GM23338 (cell line): ENCODE measurements at regions not wholly inside any gene's neighbourhood (a gene's known extent, or its start where the extent isn't known, plus 50 kb on each side); places are given as distances from the start of the nearest gene placed in this dataset.

Source experiments
- ATAC-seq: fragments of 200-7000 bp; cut with Tn5 transposase; 3 replicates; pipeline ENCODE4 v1.9.1; 2020
- DNase-seq: peaks from one replicate; pipeline ENCODE4 v3.0.0-alpha.2; 2015; ENCODE audit warnings: low spot score
- H2AFZ ChIP-seq: fragments of 200-600 bp; sonication (generic); 2 replicates; pipeline ENCODE4 v1.8.0; 2016; ENCODE audit warnings: antibody characterized with exemption, mild to moderate bottlenecking, moderate library complexity
- H3F3A ChIP-seq: fragments of 200-600 bp; sonication (generic); replicated peaks from 2 replicates; pipeline ENCODE4 v1.8.0; 2017; ENCODE audit warnings: antibody characterized with exemption, mixed run types, low read depth
- H3K27ac ChIP-seq: fragments of 200-600 bp; sonication (generic); 2 replicates; pipeline ENCODE4 v1.6.1; 2016; ENCODE audit warnings: low read depth
- H3K27me3 ChIP-seq: fragments of 200-600 bp; sonication (generic); 2 replicates; pipeline ENCODE4 v1.8.0; 2016; ENCODE audit warnings: mild to moderate bottlenecking, mixed run types, moderate library complexity; ENCODE audit not compliant: insufficient read depth
- H3K36me3 ChIP-seq: fragments of 200-600 bp; sonication (generic); 2 replicates; pipeline ENCODE4 v1.8.0; 2016; ENCODE audit warnings: mild to moderate bottlenecking; ENCODE audit not compliant: insufficient read depth
- H3K4me1 ChIP-seq: fragments of 200-600 bp; sonication (generic); 2 replicates; pipeline ENCODE4 v1.8.0; 2016; ENCODE audit warnings: mild to moderate bottlenecking, moderate library complexity; ENCODE audit not compliant: insufficient read depth
- H3K4me2 ChIP-seq: fragments of 200-600 bp; sonication (generic); 2 replicates; pipeline ENCODE4 v1.7.1; 2017; ENCODE audit warnings: mixed run types
- H3K4me3 ChIP-seq: fragments of 200-600 bp; sonication (generic); 2 replicates; pipeline ENCODE4 v1.6.1; 2016; ENCODE audit warnings: mixed run types
- H3K79me2 ChIP-seq: fragments of 200-600 bp; sonication (generic); replicated peaks from 2 replicates; pipeline ENCODE4 v1.8.0; 2017; ENCODE audit warnings: mild to moderate bottlenecking; ENCODE audit not compliant: insufficient read depth
- H3K9me2 ChIP-seq: fragments of 200-600 bp; sonication (generic); 2 replicates; pipeline ENCODE4 v1.8.0; 2017; ENCODE audit not compliant: insufficient read depth
- H4K20me1 ChIP-seq: fragments of 200-600 bp; sonication (generic); replicated peaks from 2 replicates; pipeline ENCODE4 v1.8.0; 2017; ENCODE audit warnings: mild to moderate bottlenecking; ENCODE audit not compliant: insufficient read depth
- H3K27ac Mint-ChIP-seq: 2 replicates; pipeline ENCODE4 v1.8.0; 2020; ENCODE audit warnings: inconsistent platforms, mild to moderate bottlenecking, moderate library complexity, mixed read lengths
- H3K27me3 Mint-ChIP-seq: 3 replicates; pipeline ENCODE4 v1.8.0; 2022; ENCODE audit warnings: low read depth, mild to moderate bottlenecking, moderate library complexity, mixed read lengths, inconsistent platforms; ENCODE audit not compliant: insufficient read depth, poor library complexity
- H3K36me3 Mint-ChIP-seq: 3 replicates; pipeline ENCODE4 v1.8.0; 2021; ENCODE audit warnings: low read depth, mild to moderate bottlenecking, inconsistent platforms, moderate library complexity, mixed read lengths
- H3K4me1 Mint-ChIP-seq: 3 replicates; pipeline ENCODE4 v1.8.0; 2020; ENCODE audit warnings: mild to moderate bottlenecking, inconsistent platforms, mixed read lengths
- H3K4me3 Mint-ChIP-seq: 3 replicates; pipeline ENCODE4 v1.8.0; 2021; ENCODE audit warnings: moderate library complexity, mild to moderate bottlenecking, inconsistent platforms, mixed read lengths
- H3K9me3 Mint-ChIP-seq: 3 replicates; pipeline ENCODE4 v1.8.0; 2020; ENCODE audit warnings: moderate library complexity, mild to moderate bottlenecking, inconsistent platforms, mixed read lengths
- ETS1 ChIP-seq: IDR thresholded peaks from 2 replicates; pipeline ENCODE4 v1.6.1; 2016; ENCODE audit warnings: antibody characterized with exemption
- EZH2 ChIP-seq: fragments of 200-600 bp; sonication (generic); IDR thresholded peaks from one replicate; pipeline ENCODE4 v1.8.0; 2017; ENCODE audit warnings: antibody characterized with exemption, mild to moderate bottlenecking, low read depth; ENCODE audit not compliant: unreplicated experiment
- EZH2phosphoT487 ChIP-seq: fragments of 200-600 bp; sonication (generic); IDR thresholded peaks from one replicate; pipeline ENCODE4 v1.8.1; 2018; ENCODE audit warnings: antibody characterized with exemption; ENCODE audit not compliant: unreplicated experiment
- JUNB ChIP-seq: IDR thresholded peaks from one replicate; pipeline ENCODE4 v1.6.1; 2016; ENCODE audit warnings: antibody characterized with exemption; ENCODE audit not compliant: unreplicated experiment
- NANOG ChIP-seq: IDR thresholded peaks from 2 replicates; pipeline ENCODE4 v1.6.1; 2016; ENCODE audit warnings: antibody characterized with exemption, borderline replicate concordance
- POLR2AphosphoS5 ChIP-seq: IDR thresholded peaks from 2 replicates; pipeline ENCODE4 v1.6.1; 2016; ENCODE audit warnings: antibody characterized with exemption, low read depth
- STAT1 ChIP-seq: IDR thresholded peaks from one replicate; pipeline ENCODE4 v1.6.1; 2016; ENCODE audit warnings: antibody characterized with exemption; ENCODE audit not compliant: unreplicated experiment
- ZNF114 ChIP-seq: fragments of 250-450 bp; sonication (Bioruptor Pico); IDR thresholded peaks from 2 replicates; pipeline ENCODE4 v1.5.0; 2020; ENCODE audit warnings: mild to moderate bottlenecking, moderate library complexity
- ZNF331 ChIP-seq: fragments of 250-450 bp; sonication (Bioruptor Pico); IDR thresholded peaks from 2 replicates; pipeline ENCODE4 v1.5.0; 2020; ENCODE audit warnings: low read depth, mild to moderate bottlenecking, moderate library complexity
- TF ChIP-seq, protein P1 (sequence below): fragments of 250-450 bp; sonication (Bioruptor Pico); IDR thresholded peaks from 2 replicates; pipeline ENCODE4 v1.5.0; 2020; ENCODE audit warnings: mild to moderate bottlenecking, moderate library complexity
- TF ChIP-seq, protein P2 (sequence below): IDR thresholded peaks from one replicate; pipeline ENCODE4 v1.6.1; 2018; ENCODE audit warnings: antibody characterized with exemption; ENCODE audit not compliant: unreplicated experiment

GRCh38 chr1:55374801-55375616, 159.8 kb upstream of the USP24 start:
- H3F3A ChIP-seq = no peaks in the 10 kb centered on the region
- no peaks in the 10 kb centered on the region for H3K36me3 Mint-ChIP-seq
- no peaks in the 10 kb centered on the region for H3K27me3 Mint-ChIP-seq
- H3K4me2 ChIP-seq = no peak overlapping the region
- no peaks in the 10 kb centered on the region for H3K4me1 ChIP-seq
- H3K27ac Mint-ChIP-seq = no peak overlapping the region
- no peaks in the 10 kb centered on the region for H3K79me2 ChIP-seq
- H3K9me3 Mint-ChIP-seq = no peaks in the 10 kb centered on the region; the same call in 2 of the 3 replicates
- TF ChIP-seq, protein P1, sequence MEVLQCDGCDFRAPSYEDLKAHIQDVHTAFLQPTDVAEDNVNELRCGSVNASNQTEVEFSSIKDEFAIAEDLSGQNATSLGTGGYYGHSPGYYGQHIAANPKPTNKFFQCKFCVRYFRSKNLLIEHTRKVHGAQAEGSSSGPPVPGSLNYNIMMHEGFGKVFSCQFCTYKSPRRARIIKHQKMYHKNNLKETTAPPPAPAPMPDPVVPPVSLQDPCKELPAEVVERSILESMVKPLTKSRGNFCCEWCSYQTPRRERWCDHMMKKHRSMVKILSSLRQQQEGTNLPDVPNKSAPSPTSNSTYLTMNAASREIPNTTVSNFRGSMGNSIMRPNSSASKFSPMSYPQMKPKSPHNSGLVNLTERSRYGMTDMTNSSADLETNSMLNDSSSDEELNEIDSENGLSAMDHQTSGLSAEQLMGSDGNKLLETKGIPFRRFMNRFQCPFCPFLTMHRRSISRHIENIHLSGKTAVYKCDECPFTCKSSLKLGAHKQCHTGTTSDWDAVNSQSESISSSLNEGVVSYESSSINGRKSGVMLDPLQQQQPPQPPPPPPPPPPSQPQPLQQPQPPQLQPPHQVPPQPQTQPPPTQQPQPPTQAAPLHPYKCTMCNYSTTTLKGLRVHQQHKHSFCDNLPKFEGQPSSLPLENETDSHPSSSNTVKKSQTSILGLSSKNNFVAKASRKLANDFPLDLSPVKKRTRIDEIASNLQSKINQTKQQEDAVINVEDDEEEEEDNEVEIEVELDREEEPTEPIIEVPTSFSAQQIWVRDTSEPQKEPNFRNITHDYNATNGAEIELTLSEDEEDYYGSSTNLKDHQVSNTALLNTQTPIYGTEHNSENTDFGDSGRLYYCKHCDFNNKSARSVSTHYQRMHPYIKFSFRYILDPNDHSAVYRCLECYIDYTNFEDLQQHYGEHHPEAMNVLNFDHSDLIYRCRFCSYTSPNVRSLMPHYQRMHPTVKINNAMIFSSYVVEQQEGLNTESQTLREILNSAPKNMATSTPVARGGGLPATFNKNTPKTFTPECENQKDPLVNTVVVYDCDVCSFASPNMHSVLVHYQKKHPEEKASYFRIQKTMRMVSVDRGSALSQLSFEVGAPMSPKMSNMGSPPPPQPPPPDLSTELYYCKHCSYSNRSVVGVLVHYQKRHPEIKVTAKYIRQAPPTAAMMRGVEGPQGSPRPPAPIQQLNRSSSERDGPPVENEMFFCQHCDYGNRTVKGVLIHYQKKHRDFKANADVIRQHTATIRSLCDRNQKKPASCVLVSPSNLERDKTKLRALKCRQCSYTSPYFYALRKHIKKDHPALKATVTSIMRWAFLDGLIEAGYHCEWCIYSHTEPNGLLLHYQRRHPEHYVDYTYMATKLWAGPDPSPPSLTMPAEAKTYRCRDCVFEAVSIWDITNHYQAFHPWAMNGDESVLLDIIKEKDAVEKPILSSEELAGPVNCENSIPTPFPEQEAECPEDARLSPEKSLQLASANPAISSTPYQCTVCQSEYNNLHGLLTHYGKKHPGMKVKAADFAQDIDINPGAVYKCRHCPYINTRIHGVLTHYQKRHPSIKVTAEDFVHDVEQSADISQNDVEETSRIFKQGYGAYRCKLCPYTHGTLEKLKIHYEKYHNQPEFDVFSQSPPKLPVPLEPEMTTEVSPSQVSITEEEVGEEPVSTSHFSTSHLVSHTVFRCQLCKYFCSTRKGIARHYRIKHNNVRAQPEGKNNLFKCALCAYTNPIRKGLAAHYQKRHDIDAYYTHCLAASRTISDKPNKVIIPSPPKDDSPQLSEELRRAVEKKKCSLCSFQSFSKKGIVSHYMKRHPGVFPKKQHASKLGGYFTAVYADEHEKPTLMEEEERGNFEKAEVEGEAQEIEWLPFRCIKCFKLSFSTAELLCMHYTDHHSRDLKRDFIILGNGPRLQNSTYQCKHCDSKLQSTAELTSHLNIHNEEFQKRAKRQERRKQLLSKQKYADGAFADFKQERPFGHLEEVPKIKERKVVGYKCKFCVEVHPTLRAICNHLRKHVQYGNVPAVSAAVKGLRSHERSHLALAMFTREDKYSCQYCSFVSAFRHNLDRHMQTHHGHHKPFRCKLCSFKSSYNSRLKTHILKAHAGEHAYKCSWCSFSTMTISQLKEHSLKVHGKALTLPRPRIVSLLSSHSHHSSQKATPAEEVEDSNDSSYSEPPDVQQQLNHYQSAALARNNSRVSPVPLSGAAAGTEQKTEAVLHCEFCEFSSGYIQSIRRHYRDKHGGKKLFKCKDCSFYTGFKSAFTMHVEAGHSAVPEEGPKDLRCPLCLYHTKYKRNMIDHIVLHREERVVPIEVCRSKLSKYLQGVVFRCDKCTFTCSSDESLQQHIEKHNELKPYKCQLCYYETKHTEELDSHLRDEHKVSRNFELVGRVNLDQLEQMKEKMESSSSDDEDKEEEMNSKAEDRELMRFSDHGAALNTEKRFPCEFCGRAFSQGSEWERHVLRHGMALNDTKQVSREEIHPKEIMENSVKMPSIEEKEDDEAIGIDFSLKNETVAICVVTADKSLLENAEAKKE = no peak
- no peak for TF ChIP-seq EZH2
- TF ChIP-seq ZNF114 (CRISPR knock-in tag) = no peak
- TF ChIP-seq ETS1 = no peak
- TF ChIP-seq NANOG = no peak
- no peak for TF ChIP-seq POLR2AphosphoS5
- no peak for TF ChIP-seq JUNB
- TF ChIP-seq, protein P2, sequence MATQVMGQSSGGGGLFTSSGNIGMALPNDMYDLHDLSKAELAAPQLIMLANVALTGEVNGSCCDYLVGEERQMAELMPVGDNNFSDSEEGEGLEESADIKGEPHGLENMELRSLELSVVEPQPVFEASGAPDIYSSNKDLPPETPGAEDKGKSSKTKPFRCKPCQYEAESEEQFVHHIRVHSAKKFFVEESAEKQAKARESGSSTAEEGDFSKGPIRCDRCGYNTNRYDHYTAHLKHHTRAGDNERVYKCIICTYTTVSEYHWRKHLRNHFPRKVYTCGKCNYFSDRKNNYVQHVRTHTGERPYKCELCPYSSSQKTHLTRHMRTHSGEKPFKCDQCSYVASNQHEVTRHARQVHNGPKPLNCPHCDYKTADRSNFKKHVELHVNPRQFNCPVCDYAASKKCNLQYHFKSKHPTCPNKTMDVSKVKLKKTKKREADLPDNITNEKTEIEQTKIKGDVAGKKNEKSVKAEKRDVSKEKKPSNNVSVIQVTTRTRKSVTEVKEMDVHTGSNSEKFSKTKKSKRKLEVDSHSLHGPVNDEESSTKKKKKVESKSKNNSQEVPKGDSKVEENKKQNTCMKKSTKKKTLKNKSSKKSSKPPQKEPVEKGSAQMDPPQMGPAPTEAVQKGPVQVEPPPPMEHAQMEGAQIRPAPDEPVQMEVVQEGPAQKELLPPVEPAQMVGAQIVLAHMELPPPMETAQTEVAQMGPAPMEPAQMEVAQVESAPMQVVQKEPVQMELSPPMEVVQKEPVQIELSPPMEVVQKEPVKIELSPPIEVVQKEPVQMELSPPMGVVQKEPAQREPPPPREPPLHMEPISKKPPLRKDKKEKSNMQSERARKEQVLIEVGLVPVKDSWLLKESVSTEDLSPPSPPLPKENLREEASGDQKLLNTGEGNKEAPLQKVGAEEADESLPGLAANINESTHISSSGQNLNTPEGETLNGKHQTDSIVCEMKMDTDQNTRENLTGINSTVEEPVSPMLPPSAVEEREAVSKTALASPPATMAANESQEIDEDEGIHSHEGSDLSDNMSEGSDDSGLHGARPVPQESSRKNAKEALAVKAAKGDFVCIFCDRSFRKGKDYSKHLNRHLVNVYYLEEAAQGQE = no peak
- TF ChIP-seq STAT1 = no peak
- TF ChIP-seq ZNF331 (CRISPR knock-in tag) = no peak
- no peak for TF ChIP-seq EZH2phosphoT487
- no peaks in the 10 kb centered on the region for H3K4me1 Mint-ChIP-seq
- no peak overlapping the region for H3K4me3 ChIP-seq
- no peak for ATAC-seq
- no peak overlapping the region for H3K27ac ChIP-seq
- no peaks in the 10 kb centered on the region for H3K9me2 ChIP-seq
- H2AFZ ChIP-seq = no peak overlapping the region
- H4K20me1 ChIP-seq = no peaks in the 10 kb centered on the region
- H3K4me3 Mint-ChIP-seq = no peak overlapping the region
- H3K27me3 ChIP-seq = no peaks in the 10 kb centered on the region
- DNase-seq = no peak
- no peaks in the 10 kb centered on the region for H3K36me3 ChIP-seq
